ENCODE measurements at regions not wholly inside any gene's neighbourhood (a gene's known extent, or its start where the extent isn't known, plus 50 kb on each side); places are given as distances from the start of the nearest gene placed in this dataset.
"Not testable (repeated sequence)": the region's sequence is repeated elsewhere in the genome, so short reads cannot be mapped to it uniquely, and the experiment has no call there.

DNA sequence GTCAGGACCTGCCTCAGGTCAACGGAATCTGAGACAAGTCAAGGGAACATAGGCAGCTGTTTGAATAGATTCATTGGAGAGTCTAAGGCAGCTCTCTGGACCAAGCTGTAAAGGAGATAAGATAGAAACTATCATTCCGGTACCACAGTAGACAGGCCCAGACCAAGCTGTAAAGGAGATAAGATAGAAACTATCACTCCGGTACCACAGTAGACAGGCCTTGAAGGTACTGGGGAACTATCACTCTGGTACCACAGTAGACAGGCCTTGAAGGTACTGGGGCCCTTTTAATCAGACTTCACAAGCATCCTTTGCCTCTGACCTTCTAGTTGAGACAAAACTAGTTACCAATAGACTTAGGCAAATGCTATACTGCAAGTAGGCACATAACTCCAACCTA lies 346.1 kb downstream of the DCDC2C start:
- no peak for DNase-seq

DNA sequence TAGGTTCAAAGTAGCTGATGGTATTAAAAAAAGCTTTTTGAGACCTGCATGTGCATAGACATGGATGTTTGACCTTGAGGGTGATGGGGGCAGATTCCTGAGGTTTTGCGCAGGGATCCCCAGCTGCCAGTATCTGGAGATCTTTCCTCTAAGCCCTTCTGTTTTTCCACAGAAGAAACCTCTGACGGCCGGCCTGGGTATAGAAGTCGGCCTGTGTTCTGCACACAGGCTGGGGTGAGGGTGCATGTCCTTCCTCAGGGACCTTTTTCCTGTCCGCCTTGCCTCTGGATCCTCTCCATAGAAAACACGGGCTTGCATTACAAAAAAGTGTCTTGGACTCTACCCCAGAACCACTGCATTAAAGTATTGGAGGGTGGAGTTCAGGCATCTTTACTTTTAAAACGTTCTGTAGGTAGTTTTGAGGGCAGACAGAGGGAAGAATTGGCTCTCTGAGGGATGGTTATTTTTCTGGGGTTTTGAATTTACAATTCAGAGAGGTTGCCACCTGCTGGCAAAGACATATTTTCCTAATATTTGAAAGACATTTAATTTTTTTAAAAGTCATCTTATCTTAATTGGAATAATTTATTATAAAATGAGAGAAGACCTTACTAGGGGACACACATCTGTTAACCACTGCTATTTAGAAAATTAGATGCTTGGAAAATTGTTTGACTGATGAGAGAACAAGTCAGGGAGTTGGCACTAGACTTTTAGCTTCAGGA lies 350.6 kb downstream of the DCDC2C start:
- no peak for DNase-seq

DNA sequence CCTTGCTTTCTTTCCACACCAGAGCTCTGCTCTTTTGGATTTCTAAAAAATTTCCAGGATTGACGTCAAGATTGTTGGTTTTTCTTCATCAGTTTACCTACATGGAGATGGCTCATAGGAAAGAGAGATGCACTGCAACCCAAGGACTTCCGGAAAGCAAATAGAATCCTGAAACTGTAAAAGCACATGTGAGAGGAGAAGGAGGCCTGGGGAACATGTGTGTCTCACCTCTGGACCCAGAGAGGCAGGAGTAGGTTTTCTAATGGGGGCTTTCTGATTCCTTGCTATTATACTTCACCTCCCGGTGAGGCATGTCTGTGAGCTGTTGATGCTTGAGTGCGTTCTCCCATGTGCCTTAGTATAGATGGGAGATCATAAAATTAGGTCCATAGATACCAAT lies 362.8 kb downstream of the DCDC2C start:
- DNase-seq = no peak

DNA sequence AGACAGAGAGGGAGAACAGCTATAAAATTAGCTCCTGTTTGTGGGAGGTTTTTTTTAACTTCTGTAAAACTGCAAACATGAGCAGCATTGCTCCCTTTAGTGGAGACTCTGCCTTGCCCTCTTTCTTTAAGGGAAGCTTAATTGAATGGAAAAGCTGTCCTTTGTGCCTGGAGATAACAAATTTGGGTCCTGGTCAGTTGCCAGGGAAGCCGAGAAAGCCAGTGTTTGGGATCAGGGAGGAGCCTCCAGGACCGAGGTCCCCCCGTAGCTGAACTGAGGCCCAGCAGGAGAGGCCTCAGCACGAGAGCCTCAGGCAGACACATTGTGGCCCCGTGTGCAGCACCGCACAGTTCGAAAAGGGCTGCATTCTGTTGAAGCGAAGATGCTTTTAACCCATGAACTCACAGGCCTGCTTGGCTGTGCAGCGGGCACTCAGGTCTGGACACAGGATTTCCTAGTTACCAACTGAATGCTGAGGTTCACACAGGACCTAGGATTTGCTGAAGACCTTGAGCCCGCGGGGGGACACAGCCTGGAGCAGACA lies 369.7 kb downstream of the DCDC2C start:
- no peak for DNase-seq

DNA sequence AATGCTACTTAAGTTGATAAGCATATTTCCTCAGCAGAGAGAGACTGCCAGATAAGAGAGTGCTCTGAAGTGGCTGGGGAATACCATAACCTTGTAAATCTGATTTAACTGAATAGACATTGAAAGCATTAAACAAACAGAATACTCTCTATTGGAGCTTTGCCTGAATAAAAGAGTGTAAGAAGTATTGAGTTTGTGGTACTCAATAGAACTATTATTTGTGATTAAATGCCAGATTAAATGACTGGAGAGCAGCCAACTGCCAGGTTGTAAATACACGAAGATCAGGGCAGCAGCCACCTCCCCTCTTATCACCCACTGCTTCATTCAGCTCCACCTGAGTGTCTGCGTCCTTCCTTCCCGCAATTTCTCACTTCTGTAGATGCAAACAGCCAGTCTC lies 373.6 kb downstream of the DCDC2C start:
- DNase-seq = no peak

DNA sequence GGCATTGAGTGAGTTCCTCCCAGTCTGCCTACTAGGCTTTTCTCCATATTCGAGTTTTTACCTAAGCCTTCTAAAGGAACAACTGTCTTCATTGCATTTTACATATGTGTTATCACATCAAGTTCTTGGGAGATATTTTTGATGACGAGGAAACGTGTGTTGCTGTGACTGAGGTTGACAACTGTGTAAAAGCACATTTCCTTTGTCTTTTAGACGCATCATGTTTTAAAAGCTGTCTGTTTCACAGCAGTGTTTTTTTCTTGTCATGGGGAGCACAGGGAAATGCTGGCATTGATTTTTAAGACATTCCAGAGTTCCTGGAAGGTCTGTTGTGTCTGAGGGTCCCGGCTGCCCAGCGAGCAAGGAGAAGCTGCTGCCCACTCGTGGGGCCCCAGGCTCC lies 381.8 kb downstream of the DCDC2C start:
- no peak for DNase-seq

DNA sequence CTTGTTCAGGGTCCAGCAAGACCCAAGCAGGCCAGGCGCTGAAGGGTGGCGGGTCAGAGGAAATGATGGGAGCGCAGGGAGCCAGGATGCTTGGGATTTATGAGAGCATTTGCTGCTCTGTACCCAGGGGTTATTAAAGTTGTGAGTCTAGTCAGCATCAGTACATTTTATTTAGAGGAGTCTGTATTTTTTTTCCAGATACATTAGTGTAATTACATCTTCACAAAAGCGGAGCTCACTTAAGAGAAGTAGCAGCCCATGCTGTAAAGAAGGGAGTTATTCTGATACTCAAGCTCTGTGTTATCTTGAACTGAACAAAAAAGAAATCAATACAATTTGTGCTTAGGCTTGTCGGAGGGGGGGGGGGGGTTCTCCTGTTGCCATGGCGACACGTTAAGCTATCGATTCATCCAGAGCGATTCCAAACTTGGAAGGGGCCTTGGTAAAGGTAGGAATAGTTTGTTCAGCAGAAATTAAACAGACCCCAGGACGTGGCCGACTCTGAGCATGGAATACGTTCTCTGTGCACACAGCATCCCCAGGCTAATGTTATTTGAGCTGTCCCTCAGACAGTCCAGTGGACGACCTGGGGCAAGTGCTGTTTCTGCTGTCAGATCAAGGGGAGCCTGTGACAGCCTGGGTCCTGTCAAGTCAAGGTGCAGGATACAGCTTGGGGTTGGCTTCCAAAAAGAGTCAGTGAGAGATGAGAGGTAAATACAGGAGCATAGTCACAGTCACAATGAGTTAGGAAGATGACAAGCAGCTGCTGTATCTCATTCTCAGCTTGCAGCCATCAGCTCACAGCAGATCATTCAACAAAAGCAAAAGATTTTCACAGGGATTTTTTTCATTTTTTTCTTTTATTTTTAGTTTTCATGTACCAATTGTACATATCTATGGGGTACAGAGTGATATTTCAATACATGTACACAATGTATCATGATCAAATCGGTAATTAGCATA lies 387.6 kb downstream of the DCDC2C start:
- DNase-seq = no peak

DNA sequence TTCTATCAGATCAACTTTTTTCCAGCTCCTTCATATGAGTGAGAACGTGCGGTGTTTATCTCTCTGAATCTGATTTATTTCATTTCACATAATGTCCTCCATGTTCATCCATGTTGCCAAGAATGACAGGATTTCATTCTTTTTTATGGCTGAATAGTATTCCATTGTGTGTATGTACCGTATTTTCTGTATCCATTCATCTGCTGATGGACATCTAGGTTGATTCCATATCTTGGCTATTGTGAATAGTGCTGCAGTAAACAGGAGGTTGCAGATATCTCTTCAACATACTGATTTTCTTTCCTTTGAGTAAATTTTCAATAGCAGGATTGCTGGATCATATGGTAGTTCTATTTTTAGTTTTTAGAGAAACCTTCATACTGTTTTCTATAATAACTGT lies 388.5 kb downstream of the DCDC2C start:
- no peak for DNase-seq

DNA sequence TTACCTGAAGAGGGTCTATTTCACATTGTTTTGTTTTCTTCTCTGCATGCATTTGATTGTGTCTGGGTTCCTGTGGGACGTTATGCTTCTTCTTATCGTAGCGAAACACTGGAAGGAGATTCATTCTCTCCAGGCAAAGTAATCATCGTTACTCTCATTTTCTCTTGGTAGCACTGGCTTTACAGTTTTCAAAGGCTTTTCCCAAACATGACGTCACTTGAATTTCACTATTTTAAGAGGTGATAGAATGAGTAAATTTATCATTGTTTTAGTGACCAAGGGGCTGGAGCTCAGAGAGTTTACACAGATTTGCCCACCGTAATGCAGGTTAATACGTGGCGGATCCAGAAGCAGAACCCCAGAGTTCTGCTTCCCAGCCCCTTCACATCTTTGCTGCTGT lies 391.4 kb downstream of the DCDC2C start:
- DNase-seq = no peak

DNA sequence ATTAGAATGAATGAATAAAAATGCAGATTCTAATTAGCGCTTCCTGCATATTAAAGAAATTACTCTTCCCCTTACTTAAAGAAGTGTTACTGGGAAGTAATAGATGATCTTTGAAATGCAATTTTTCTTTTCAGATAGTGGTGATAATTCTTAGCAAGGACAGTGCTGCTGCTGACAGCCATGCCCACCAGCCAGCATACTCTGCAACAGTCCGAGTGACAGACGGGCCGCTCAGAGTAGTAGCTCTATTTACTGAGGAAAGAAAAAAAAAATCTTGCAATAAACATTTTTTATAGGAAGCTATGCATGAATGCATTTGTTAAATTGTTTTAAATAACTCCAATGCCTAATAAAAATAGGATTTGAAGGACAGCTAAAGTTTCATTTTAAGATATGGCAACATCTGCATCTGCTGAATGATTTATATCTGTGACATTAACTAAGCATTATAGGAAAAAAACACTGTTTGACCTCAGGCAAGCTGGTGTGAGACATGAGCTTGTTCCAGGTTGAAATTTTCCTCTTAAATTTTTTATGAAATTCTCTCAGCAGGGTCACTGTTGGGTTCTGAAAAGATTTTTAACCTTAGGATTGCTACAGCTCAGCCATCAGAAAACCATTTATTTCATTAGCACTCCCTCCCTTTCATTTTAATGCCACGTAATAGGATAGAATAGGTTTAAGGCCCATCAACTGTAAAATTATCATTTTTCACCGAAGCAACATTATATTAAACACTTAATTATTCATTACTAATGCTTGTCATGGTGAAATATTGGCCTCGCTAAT lies 393.8 kb downstream of the DCDC2C start:
- DNase-seq = no peak

DNA sequence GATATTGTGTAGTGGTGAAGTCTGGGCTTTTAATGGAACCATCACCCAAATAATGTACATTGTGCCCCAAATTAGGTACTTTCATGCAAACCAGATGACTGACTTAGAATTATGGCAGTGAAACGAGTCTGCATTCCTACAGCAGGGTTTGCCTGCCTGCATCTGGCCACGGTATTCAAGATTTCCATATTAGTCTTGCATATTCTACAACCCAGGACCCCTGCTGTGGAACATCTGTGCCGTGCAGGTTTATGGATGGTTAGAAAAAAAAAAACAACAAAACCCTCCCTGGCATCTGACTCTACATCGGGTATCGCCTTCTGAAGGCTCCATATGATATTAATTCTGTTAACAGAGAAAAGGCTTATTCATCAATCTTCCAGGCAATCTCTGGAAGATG lies 394.8 kb downstream of the DCDC2C start:
- DNase-seq = no peak

DNA sequence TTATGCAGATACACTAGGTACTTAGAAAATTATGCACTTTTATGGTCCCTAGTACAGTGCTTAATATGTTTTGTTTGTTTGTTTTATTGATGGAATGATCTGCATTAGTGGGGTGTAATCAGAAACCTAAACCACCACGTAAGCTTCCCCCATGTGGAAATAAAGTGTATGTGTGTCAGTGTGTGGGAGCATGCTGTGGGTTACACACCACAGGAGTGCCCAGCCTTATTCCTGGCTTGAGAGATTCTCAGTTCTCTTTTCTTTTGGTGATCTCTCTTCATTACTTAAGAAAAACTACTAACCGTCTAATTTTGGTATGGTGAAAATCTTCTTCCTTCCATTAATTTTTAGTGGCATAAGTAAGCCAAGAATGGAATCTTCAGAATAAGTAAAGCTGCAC lies 398.6 kb downstream of the DCDC2C start:
- no peak for DNase-seq

DNA sequence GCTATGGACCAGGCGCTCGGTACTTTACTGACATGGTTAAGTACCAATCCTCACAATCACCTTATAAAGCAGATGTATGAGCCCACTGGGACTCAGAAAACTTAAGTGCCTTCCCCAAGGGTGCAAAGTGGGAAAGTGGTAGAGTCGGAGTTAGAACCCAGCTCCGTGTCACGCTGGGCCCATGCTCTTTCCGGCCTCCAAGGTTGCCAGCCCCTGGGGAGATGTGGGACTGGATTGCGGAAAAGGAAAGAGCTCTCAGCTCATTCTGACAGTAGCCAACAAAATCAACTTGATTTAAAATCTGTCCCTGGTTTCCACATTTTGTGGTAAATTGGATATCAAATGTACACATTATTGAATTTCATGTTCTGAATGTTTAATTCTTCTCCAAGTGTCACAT lies 403.8 kb downstream of the DCDC2C start:
- DNase-seq = no peak

DNA sequence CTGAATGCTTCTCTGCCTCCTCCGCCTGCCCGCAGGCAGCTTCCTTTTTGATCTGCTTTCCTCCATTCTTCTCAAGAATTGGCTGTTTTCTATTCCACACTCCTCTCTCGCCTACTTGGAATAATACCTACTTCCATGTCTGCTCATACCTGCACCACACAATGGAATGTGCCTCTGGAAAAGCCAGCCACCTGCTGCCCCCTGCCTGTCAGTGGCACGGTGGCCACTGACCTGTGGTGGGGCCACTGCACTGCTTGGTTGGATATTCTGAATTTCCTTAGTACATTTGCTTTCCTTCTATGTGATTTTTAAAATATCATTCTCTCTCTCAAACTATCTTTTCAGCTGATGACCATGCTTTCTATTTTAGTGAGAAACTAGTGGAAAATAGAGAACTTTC lies 406.9 kb downstream of the DCDC2C start:
- DNase-seq = no peak

DNA sequence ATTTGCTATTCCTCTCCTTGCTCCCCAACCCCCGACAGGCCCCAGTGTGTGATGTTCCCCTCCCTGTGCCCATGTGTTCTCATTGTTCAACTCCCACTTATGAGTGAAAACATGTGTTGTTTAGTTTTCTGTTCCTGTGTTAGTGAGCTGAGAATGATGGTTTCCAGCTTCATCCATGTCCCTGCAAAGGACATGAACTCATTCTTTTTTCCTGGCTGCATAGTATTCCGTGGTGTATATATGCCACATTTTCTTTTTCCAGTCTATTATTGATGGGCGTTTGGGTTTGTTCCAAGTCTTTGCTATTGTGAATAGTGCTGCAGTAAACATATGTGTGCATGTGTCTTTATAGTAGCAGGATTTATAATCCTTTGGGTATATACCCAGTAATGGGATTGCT lies 412.1 kb downstream of the DCDC2C start:
- not testable (repeated sequence) for DNase-seq

DNA sequence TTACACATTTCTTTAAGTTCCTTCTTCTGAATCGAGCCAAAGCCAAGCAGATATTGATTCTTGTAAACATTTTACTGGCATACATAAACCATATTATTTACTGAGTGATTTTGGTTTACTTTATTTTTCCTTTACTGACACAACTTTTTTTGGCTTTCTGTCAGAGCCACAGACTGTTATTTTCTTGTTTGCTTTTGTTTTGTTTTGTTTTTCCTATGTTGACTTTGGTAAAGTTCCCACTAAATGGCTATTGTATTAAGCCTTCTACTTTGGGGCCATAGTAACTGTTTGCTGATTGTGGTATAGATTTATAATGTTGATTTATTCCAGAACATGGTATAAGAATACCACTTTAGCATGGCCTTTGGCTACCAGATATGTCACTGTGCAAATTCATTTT lies 419.4 kb downstream of the DCDC2C start:
- no peak for DNase-seq

DNA sequence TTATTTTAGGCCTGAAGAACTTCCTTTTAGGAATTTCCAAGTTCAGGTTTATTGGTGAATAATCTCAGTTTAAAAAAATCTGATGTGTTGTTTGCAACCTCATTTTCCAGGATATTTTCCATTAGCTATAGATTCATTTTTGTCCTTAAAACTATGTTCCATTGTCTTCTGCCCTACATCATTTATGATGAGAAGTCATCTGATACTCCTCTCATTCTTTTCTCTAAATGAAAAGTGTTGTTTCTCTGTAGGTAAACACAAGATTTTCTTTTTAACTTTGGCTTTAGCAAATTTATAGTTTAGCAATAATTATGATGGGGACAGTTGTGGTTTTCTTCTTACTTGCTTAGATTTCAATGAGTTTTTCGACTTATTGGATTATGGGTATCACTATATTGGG lies 427.3 kb downstream of the DCDC2C start:
- no peak for DNase-seq

DNA sequence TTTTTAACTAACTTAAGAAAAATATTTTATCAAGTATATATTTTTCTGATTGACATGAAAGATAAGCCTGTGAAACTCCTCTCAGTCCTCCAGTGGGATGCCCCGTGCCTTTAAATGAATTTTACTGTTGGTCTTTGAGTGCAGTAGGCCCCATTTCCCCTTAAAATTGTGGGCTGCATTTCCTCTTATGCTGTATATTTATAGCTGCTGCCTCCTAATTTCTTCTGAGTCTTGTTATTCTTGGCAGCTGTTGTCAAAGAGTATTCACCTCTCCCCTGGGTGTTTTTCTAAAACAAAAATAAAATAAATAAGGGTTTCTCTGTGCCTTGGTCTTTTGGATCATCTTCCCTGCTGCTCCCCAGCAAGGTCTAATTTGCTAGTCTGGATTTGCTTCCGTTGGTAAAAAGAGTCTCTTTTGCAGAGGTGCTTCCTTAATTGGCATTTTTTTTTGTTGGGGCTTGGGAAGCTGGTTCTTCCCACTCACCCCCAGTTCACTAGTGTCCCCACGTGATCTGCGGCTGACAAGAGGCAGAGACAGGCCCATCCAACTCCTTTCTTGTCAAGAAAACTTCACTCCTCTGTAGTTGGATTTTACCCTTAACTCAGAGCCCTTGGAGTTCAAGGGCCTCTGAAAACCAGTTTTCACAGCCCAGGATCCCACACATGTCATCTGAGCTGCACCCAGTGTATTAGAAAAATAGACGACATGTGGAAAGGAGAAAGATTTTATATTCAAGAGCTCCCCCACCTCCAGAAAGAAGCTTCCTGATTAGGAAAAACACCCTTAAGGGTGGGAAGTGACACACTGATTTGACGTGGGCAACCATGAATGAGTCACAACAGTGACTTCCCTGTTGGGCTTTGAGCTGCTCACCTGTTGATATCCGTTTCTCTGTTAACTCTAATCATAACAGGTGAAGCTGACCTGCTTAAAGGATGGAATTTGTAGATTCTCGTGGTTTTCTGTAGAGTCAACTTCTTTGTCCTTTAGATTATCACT lies 431.5 kb downstream of the DCDC2C start:
- no peak for DNase-seq

DNA sequence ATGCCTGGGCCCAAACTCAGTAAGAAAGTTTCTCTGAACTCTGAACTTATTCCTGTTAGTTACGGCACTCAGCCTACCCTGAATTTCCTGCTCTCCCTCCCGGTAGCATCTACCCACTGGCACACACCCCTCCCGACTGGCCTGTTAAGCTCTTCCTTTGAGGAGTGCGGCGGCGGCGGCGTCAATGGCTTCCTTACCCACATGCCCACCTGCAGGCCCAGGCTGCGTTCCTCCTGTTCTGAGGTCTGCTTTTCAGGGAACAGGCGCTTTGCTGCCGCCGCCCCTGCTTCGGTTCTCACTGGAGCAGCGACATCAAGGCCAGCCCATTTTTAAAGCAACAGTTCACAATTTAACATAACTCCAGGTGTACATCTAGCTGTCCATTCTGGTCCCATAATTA lies 432.4 kb downstream of the DCDC2C start:
- no peak for DNase-seq

DNA sequence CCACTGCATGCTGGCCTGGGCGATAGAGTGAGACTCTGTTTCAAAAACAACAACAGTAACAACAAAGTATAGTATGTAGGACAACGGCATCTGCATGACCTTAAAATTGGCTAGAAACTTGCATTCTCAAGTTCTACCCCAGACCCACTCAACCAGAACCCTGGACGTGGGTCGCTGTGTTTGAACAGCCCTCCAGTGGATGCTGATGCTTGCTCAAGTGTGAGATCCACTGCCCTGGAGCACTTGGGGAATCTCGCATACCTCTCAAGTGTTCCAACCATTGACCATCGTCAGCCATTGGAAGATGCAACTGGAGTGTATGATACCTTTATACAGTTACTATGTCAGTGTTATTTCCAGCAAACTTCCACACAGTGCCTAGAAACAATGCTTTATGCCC lies 435.9 kb downstream of the DCDC2C start:
- no peak for DNase-seq

DNA sequence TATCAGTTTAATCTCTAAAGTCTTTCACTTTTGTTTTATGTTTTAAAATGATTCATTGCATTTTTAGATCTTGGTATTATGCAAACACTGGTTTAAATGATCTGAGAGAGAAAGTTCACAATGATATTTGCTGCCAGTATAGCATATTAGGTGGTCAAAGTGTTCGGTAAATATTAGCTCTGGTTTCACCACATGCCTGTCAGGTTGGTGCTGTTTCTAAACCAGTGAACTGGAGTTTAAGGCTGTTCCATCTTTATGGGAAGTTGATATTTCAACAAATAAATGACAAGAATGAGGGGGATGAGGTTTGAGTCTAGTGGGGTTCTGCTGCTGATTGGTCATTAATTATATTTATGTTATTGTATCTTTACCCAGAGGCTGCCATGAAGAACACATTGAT lies 436.4 kb downstream of the DCDC2C start:
- no peak for DNase-seq

Data from activated CD4-positive, CD25-positive, alpha-beta regulatory T cell treated with anti-CD3 and anti-CD28 coated beads, Interleukin-2, amount 50 U/mL, for 72 hours (primary cell).